ENCODE measurements at regions not wholly inside any gene's neighbourhood (a gene's known extent, or its start where the extent isn't known, plus 50 kb on each side); places are given as distances from the start of the nearest gene placed in this dataset.

GRCh38 chr5:9834871-9835770, 205.0 kb upstream of the TAS2R1 start:
- TF ChIP-seq CTCF (IDR thresholded peaks at IDR 0.05) (no peak), POLR2A (IDR thresholded peaks at IDR 0.05) (no peak), EP300 (IDR thresholded peaks at IDR 0.05) (no peak)
